ENCODE measurements at regions not wholly inside any gene's neighbourhood (a gene's known extent, or its start where the extent isn't known, plus 50 kb on each side); places are given as distances from the start of the nearest gene placed in this dataset.

- WGBS = 94% methylated on average over 2 of the region's 2 CpGs
- TF ChIP-seq CTCF (IDR thresholded peaks at IDR 0.05) (no peak), POLR2AphosphoS5 (IDR thresholded peaks at IDR 0.05) (no peak), EP300 (IDR thresholded peaks at IDR 0.05) (no peak), POLR2A (IDR thresholded peaks at IDR 0.05) (no peak)
These were observed 271.5 kb downstream of the TRIB2 start for GRCh38 chr2:12988279-12988678.

GRCh38 chr2:12990523-12990922 is 273.8 kb downstream of the TRIB2 start:
- TF ChIP-seq EP300 (IDR thresholded peaks at IDR 0.05) (no peak), POLR2A (IDR thresholded peaks at IDR 0.05) (no peak), POLR2AphosphoS5 (IDR thresholded peaks at IDR 0.05) (no peak), CTCF (IDR thresholded peaks at IDR 0.05) (no peak)
- Histone ChIP-seq H3K9me3 (no peaks in the 10 kb centered on the region), H3K27ac (no peak overlapping the region), H3K36me3 (no peaks in the 10 kb centered on the region), H3K27me3 (no peaks in the 10 kb centered on the region), H3K4me3 (no peak overlapping the region), H3K4me1 (no peaks in the 10 kb centered on the region)
- DNase-seq (ENCODE audit: low spot score in 2 of 2) = no peak
- WGBS = 22% methylated on average over 1 of the region's 1 CpG

More at GRCh38 chr2:12988279-12988678, 271.5 kb downstream of the TRIB2 start:
- Histone ChIP-seq H3K4me1 (no peaks in the 10 kb centered on the region), H3K27ac (no peak overlapping the region), H3K27me3 (no peaks in the 10 kb centered on the region), H3K4me3 (no peak overlapping the region), H3K36me3 (no peaks in the 10 kb centered on the region), H3K9me3 (no peaks in the 10 kb centered on the region)
- DNase-seq (ENCODE audit: low spot score in 2 of 2) = no peak

GRCh38 chr2:12998685-12999084 is 281.9 kb downstream of the TRIB2 start:
- H3K27me3 ChIP-seq = no peaks in the 10 kb centered on the region
- H3K4me3 ChIP-seq = no peak overlapping the region
- TF ChIP-seq CTCF (IDR thresholded peaks at IDR 0.05) (no peak), POLR2A (IDR thresholded peaks at IDR 0.05) (no peak), POLR2AphosphoS5 (IDR thresholded peaks at IDR 0.05) (no peak), EP300 (IDR thresholded peaks at IDR 0.05) (no peak)
- DNase-seq (ENCODE audit: low spot score in 2 of 2) = no peak
- peaks cover 10% of the 10 kb centered on the region for H3K4me1 ChIP-seq
- no peaks in the 10 kb centered on the region for H3K36me3 ChIP-seq
- no peaks in the 10 kb centered on the region for H3K9me3 ChIP-seq
- WGBS = 93% methylated on average over 1 of the region's 1 CpG
- H3K27ac ChIP-seq = no peak overlapping the region

GRCh38 chr2:13000664-13001363 is 284.1 kb downstream of the TRIB2 start:
- Histone ChIP-seq H3K9me3 (no peaks in the 10 kb centered on the region), H3K4me1 (peaks cover 12% of the 10 kb centered on the region), H3K4me3 (no peak overlapping the region), H3K36me3 (no peaks in the 10 kb centered on the region), H3K27me3 (no peaks in the 10 kb centered on the region), H3K27ac (no peak overlapping the region)
- TF ChIP-seq EP300 (IDR thresholded peaks at IDR 0.05) (no peak), CTCF (IDR thresholded peaks at IDR 0.05) (no peak), POLR2AphosphoS5 (IDR thresholded peaks at IDR 0.05) (no peak), POLR2A (IDR thresholded peaks at IDR 0.05) (no peak)
- WGBS = 77% methylated on average over 12 of the region's 12 CpGs
- no peak for DNase-seq (ENCODE audit: low spot score in 2 of 2)

GRCh38 chr2:13001408-13001807 is 284.7 kb downstream of the TRIB2 start:
- no peaks in the 10 kb centered on the region for H3K27me3 ChIP-seq
- DNase-seq (ENCODE audit: low spot score in 2 of 2) = no peak
- H3K36me3 ChIP-seq = no peaks in the 10 kb centered on the region
- H3K27ac ChIP-seq = no peak overlapping the region
- H3K4me1 ChIP-seq = peaks cover 16% of the 10 kb centered on the region
- H3K9me3 ChIP-seq = no peaks in the 10 kb centered on the region
- H3K4me3 ChIP-seq = no peak overlapping the region
- WGBS = 72% methylated on average over 2 of the region's 2 CpGs
- TF ChIP-seq POLR2A (IDR thresholded peaks at IDR 0.05) = no peak
- TF ChIP-seq POLR2AphosphoS5 (IDR thresholded peaks at IDR 0.05) = no peak
- TF ChIP-seq CTCF (IDR thresholded peaks at IDR 0.05) = no peak
- no peak for TF ChIP-seq EP300 (IDR thresholded peaks at IDR 0.05)

Measured in suprapubic skin (tissue), 4 donors.